ENCODE measurements at regions not wholly inside any gene's neighbourhood (a gene's known extent, or its start where the extent isn't known, plus 50 kb on each side); places are given as distances from the start of the nearest gene placed in this dataset.
"Not testable (repeated sequence)": the region's sequence is repeated elsewhere in the genome, so short reads cannot be mapped to it uniquely, and the experiment has no call there.

DNA sequence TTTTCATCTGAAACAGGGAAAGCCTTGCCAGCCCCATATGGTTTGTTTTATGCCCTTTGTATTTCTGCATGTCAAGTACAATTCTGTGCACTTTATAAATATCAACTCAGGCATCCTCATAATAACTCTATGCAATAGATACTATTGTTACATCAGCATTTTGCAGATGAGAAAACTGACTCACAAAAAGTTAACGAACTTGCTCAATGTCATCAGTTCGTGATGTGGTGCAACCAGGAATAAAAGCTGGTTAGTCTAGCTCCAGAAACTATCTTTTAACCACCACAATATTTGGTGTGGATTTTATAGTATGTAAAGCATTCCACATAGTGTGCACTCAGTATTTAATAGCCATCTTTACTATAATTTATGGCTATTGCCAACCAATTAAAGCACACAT, 134.9 kb downstream of the MRPS30 start:
- no peak for DNase-seq

DNA sequence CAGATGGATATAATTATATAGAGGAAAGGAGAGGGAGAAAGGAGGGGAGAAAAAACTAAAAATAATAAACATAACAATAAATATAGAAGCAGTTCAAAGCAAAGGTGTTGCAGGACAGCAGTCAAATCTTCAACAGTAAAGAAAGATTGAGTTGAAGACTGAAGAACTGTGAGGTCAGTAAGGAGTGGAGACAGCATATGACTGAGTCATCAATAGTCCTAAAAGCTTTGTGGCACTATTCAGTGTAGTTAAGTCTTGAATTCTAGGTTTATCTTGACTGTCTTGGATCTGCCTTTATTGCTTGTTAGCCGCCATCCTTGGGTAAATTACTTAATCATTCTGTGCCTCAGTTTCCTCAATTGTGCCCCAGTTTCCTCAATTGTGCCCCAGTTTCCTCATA, 137.0 kb downstream of the MRPS30 start:
- DNase-seq = no peak

DNA sequence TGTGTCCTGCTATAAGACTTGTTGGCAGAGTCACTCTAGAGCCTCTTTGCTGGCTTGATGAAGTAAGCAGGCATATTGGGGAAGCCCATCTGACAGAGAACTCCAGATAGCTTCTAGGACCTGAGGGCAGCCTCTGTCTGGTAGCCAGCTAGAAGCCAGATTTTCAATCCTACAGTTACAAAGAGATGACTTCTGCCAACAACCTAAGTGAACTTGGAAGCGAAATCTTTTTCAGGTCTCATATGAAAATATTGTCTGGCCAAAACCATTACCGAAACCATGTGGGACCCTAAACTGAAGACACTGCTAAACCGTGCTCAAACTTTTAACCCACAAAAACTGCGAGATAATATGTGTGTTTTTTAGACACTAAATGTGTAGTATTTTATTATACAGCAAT, 140.9 kb downstream of the MRPS30 start:
- no peak for DNase-seq

DNA sequence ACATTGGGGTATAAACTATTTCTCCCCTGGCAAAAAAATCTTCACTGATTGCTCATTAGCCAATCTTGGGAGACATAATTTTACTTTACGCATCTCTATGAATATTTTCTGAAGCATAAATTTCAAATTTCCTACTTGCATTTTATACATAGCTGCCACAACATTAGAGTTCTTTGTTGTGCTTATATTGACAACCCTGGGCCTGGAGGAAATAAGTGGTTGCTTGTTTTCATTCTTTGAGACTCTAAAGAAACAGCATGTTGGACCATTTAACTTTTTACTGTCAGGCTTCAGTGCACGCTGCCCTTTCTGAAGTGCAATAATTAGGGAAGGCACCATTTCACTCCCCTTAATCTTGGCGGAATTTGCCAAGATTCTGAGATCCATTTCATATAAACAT, 142.6 kb downstream of the MRPS30 start:
- no peak for DNase-seq

DNA sequence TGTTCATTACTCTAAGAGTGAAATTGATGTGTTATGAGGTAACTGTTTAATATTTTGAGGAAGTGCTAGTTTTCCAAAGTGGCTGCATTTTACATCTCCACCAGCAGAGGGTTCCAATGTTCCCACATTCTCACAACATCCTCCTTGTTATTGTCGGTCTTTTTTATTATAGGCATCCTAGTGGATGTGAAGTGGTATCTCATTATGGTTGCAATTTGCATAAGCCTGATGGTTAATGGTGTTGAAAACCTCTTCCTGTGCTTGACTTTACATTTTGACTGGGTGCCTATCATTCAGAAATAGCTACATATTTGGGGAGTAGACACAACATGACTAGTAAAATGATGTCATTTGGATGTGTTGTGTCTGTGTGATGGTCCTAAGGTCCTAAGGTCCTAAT, 143.6 kb downstream of the MRPS30 start:
- DNase-seq = peak; percentile 65

DNA sequence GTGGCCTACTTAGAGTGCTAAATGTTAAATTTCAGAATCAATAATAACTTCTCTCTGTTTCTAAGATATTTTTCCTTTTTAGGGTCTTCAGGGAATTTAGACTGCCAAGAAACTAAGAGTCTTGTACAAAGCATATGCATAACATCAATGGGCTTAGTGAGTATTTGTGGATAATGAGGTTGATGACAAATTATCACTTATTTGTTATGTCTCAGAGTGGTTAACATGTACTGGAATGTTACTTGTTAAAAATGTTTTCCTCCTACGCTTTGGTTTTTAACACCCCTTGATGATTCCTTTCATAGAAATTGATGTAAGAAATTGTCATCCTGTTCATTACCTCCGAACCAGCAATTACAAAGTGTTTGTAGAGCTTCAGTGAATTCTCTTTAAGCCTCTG, 144.3 kb downstream of the MRPS30 start:
- DNase-seq = no peak

DNA sequence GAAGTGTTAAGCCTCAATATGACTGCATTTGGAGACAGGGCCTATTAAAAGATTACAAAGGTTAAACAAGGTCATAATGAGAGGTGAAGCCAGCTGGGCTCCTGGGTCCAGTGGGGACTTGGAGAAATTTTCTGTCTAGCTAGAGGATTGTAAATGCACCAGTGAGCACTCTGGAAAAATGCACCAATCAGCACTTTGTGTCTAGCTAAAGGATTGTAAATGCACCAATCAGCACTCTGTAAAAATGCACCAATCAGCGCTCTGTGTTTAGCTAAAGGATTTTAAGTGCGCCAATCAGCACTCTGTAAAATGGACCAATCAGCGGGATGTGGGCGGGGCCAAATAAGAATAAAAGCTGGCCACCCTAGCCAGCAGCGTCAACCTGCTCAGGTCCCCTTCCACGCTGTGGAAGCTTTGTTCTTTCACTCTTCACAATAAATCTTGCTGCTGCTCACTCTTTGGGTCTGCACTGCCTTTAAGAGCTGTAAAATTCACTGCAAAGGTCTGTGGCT, 150.3 kb downstream of the MRPS30 start:
- DNase-seq = not testable (repeated sequence)

DNA sequence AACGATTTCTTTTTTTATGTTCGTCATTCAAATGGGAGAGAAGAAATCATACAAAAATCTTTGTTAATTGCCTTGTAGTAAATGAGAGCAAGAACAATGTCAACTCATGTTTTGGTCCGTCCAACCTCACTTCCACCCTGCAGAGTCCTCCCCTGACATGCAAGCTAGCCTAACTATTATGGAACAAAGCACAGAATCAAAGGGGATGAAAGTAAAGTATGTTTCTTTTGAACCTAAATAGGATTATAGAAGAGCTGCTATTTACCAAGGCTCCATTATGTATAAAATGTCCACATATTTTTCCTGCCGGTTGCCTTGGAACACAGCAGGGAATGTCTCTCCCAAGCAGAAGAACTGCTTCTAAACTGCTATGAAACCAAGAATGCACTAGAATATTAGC, 161.1 kb downstream of the MRPS30 start:
- DNase-seq = no peak

DNA sequence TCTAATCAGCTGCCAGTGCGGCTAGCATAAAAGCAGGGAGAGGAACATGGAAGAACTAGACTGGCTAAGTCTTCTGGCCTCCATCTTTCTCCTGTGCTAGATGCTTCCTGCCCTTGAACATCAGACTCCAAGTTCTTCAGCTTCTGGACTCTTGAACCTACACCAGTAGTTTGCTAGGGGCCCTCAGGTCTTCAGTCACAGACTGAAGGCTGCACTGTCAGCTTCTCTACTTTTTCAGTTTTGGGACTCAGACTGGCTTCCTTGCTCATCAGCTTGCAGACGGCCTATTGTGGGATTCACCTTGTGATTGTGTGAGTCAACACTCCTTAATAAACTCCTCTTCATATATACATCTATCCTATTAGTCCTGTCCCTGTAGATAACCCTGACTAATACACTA, 162.2 kb downstream of the MRPS30 start:
- DNase-seq = not testable (repeated sequence)

DNA sequence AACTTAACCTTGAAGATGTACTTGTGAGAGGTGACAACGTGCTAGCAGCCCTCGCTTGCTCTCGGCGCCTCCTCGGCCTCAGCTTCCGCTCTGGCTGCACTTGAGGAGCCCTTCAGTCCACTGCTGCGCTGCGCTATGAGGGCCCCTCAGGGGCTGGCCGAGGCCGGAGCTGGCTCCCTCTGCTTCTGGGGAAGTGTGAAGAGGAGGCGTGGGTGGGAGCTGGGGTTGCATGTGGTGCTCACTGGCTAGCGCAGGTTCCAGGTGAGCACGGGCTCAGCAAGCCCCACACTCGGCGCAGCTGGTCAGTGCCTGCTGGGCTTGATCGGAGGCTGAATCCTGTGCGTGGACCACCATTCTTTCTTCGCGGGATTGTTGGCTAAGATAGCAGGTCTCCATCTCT, 166.1 kb downstream of the MRPS30 start:
- DNase-seq = no peak

DNA sequence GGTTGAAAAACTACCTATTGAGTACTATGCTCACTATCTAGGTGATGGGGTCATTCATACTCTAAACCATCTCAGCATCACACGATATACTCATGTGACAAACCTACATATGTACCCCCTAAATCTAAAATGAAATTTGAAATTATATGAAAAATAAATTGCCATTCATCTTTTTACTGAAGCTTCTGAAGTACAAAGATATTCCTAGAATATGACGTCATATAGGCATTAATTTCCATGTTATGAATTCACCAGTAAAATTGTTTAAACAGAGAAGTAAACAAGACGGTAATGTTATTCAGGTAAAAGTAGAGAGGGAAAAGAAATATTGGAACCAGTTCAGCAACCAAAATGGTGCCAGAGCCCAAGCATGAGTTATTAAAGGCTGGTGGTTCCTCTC, 173.0 kb downstream of the MRPS30 start:
- DNase-seq = no peak

DNA sequence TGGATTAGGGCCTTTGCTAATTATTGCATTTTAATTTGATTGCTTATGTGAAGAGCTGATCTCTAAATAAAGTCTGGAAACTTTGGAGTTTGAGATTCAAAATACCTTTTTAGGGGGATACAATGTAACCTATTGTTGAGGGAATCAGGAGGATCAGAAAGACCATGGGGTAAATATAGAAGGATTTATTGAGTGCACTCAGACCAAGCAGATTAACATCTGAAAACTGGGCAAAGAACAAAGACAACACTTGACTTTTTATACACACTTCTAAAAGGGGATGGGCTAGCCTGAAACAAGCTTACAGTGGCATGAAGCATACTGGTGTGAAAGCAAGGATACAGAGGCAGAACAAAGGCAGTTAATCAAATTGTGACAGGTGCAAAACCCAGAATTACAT, 174.3 kb downstream of the MRPS30 start:
- DNase-seq = no peak

DNA sequence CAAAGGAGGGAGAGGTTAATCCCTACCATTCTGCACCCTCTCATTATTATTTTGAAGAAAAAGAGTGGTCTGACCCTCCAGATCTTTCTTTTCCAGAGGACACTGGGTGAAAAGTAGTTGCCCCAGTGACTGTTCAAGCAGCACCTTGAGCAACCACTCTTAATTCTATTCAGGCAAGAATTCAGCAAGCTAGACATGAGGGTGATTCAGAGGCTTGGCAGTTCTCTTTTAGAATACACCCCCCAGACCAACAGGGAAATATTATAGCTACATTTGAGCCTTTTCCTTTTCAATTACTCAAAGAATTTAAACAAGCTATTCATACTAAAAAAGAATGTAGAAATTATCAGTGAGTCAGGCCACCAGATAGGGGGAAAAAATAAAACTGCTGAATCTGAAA, 178.3 kb downstream of the MRPS30 start:
- DNase-seq = no peak

DNA sequence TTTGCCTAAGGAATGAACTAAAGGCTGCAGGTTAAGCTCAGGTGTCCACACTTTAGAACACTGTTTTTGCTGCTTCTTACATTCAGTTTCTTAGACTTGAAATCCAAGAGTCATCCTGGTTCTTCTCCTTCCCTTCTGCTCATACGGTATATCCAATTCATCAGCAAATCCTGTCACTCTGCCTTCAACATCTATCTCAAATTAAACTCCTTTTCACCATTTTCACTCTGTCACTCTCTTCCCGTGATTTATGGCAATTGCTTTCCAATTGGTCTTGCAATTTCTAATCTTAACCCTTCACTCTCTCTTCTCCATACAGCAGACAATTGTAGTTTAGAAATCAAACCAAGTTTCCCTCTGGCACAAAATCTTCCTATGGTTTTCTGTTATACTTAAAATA, 182.9 kb downstream of the MRPS30 start:
- no peak for DNase-seq

DNA sequence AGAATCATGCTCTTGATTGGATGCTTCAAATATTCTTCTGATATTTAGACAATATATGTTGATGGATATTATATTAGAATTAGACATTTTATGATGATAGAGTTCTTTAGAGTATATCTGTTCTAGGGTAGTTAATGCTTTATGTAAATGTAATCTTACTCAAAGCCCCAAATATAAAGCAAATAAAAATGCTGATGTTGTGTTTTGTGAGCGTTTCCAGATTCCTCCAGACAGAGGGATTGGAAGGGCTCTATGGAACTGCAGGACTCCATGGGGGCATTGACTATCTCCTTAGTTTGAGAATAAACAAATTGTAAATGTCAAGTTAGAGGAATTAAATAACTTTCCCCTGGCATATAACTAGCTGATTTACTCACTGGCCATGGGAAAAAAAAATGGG, 184.5 kb downstream of the MRPS30 start:
- DNase-seq = no peak

DNA sequence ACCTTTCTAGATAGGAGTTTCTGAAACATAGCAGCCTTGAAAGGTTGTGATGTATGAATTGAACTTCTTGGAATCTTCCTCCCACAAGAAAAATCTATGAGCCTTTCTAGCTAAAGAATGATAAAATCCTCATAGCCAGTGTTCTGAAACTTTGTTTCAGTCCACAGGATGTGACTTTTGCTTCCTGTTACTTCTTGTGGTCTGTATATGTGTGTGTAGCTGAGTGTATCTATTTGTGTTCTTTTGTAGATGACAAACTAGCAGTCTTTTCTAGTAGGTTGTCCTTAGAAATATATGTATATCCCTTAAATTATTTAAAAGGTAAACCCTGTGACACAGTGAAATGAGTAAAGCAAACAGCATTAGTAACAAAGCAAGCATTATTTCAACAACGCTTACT, 188.8 kb downstream of the MRPS30 start:
- no peak for DNase-seq

DNA sequence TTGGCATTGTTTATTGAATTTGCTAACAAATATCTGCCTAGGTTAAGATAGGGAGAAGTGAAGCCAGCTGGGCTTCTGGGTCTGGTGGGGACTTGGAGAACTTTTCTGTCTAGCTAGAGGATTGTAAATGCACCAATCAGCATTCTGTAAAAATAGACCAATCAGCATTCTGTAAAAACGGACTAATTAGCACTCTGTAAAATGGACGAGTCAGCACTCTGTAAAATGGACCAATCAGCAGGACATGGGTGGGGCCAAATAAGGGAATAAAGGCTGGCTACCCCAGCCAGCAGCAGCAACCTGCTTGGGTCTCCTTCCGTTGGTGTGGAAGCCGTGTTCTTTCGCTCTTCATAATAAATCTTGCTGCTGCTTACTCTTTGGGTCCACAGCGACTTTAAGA, 198.4 kb downstream of the MRPS30 start:
- DNase-seq = not testable (repeated sequence)

DNA sequence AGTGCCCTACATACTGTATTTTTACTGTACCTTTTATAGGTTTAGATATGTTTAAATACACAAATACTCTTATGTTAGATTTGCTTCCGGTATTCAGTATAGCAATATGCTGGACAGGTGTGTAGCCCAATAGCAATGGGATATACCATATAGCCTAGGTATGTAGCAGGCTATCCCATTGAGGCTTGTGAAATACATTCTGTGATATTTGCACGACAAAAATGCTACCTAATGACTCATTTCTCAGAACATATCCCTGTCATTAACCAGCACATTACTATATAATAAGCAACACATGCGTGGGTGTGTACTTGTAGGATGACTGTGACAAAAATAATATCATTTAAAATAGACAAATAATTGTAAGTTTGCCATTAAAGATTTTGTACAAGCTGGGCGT, 208.8 kb downstream of the MRPS30 start:
- DNase-seq = no peak

DNA sequence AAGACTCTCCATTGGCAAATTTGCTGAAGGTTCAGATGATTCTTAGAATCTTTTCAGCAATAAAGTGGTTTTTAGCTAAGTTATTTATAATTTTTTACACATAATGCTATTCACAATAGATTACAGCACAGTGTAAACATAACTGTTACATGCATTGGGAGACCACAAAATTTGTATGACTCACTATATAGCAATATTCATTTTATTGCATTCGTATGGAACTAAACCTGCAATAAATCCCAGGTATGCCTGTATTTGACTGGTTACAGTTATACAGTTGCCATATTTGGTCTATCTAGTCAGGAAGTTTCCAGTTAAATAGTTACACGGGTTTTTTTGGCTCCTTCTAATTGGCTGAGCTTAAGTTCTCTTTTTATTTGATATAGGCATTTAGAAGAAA, 220.8 kb downstream of the MRPS30 start:
- DNase-seq = no peak

DNA sequence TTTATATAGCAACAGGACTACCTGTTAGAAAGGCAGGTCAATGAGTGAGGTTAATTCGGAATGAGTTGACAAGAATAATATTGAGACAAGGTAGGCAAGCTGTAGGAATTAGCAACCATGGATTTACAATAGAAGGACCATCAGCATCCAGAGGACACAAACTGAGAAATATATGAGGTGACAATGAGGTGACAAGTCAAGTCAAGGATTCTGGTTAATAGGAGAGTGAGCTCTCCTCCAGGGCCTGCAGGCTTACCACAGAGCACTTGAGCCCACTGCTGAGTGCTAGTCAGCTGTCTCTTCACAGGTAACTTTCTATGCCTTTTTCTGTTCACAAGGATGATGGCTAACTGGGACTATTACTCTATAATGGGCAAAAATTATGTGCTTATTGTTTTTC, 227.2 kb downstream of the MRPS30 start:
- DNase-seq = no peak

DNA sequence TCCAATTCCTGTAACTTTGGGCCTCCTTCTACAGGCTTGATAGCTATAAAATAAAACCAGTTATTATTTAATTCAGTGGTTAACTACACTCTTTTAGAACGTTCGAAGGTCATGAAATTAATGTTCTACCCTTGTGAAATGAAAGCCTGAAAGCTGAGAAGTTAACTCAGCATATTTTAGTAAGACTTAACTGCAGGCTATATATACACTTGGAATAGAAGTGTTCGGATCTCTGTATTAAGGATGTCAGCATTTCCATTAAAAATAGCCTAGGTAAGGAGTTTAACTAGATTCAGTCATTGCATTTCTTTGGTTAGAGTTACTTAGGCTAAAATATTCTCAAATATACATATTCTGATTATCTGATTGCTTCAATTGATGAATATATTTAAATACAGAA, 229.2 kb downstream of the MRPS30 start:
- peak; percentile 26 for DNase-seq

DNA sequence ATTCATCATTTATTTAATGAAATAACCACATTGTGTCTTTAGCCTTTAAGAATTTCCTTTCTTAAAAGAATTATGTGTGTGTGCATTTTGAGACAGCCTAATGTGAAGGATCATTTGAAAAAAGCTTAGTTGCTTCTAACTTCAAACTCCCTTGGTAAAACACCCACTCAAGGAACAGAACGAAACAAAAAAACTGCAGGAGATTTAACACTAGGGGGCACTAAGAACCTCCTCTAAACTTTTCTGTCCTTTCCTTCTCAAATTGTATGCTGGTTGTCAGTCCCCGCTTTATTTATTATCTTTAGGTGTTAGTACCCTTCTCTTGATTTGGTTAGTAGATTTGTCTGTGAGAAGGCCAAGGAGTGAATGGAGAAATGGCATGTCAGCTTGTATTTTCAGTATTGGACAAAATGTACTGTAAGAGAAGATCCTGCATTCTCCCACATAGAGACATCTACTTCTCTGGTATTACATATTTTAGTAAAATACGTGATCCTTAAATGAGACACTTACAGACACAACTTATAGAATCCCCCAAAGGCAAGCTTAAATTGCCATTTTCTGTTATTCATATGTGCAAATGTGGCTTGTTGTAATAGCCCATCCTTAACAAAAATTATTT, 229.7 kb downstream of the MRPS30 start:
- DNase-seq = peak; percentile 64

DNA sequence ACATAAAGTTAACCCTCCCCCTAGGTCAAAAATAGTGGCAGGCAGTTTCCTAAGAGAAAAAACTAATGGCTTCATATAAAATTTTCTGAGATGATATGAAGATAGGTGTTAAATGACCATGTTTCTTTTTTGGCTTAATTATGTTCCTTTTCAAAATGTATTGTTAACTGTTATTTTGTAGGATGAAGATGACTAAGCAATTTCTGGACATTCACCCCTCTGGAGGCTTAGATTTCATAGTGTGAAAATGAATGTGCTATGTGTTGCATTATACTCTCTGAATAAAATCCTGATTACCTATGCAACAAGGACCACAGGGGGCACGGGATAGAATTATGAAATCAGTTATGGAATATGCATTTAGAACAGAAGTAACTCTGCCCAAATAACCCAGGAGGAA, 233.5 kb downstream of the MRPS30 start:
- no peak for DNase-seq

DNA sequence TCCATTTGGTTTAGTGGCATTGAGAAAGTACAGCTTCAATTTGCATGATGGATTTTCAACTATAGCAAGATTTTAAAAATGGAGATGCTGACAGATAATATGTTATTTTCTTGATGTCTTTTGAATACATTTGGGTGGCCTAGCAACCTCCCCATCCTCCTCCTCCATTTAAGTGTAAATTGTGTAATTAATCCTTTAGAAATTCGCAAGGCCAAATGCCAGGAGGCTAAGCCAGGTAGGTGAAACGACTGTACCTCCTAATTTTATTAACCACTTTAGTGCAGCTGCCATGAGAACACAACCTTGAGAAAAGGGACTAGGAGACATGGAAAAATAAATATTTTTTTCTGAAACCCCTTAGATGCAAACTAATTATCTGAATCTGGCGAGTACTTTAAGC, 248.8 kb downstream of the MRPS30 start:
- DNase-seq = no peak

DNA sequence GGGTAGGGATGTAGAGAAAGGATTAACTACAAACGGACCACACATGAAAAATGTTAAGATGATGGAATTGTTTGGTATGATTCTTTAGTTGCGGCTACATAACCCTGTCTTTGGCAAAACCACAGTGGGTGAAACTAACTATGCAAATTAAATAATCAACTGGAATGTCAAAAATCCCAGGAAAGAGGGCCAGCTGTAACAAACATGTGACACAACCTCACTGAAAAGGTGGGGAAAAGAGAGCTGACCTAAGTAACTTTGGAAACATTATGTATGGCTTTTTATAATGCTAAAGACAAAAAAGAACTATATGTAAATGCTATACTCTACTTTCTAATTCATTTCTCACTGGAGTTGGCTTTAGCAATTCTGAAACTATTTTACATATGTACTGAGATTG, 252.0 kb downstream of the MRPS30 start:
- no peak for DNase-seq

DNA sequence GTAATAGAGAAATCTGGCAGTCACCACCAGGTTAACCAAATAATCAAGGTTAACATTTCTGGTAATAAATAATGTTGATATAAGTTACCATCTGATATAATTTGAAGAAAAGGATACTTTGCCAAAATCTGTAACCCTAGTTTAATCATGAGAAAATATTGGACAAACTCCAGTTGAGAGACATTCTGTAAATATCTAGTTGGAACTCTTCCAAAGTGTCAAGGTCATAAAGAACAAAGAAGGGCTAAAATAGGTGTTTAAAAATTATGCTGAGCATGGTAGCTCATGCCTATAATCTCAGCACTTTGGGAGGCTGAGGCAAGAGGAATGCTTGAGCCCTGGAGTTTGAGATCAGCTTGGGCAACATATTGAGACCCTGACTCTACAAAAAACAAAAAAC, 253.3 kb downstream of the MRPS30 start:
- no peak for DNase-seq
